ENCODE measurements at regions not wholly inside any gene's neighbourhood (a gene's known extent, or its start where the extent isn't known, plus 50 kb on each side); places are given as distances from the start of the nearest gene placed in this dataset.

GRCh38 chr13:31947105-31947504 lies 84.5 kb upstream of the FRY start:
- H3K27ac Mint-ChIP-seq = no peak overlapping the region
- peaks cover 25% of the 10 kb centered on the region for H3K4me1 Mint-ChIP-seq

GRCh38 chr13:31947506-31947905 lies 84.1 kb upstream of the FRY start:
- no peak for DNase-seq
- peaks cover 11% of the 10 kb centered on the region for H3K27me3 Mint-ChIP-seq (ENCODE audit: low read depth, poor library complexity)
- no peak for TF ChIP-seq CTCF (IDR thresholded peaks at IDR 0.05)
- no peak overlapping the region for H3K27ac Mint-ChIP-seq
- no peaks in the 10 kb centered on the region for H3K36me3 Mint-ChIP-seq (ENCODE audit: low read depth)
- peaks cover 25% of the 10 kb centered on the region for H3K4me1 Mint-ChIP-seq
- H3K4me3 Mint-ChIP-seq = no peak overlapping the region
- H3K9me3 Mint-ChIP-seq = no peaks in the 10 kb centered on the region

More at GRCh38 chr13:31947105-31947504, 84.5 kb upstream of the FRY start:
- Mint-ChIP-seq H3K27me3 (ENCODE audit: low read depth, poor library complexity) (peaks cover 11% of the 10 kb centered on the region), H3K9me3 (no peaks in the 10 kb centered on the region), H3K4me3 (no peak overlapping the region), H3K36me3 (ENCODE audit: low read depth) (no peaks in the 10 kb centered on the region)
- no peak for TF ChIP-seq CTCF (IDR thresholded peaks at IDR 0.05)
- no peak for DNase-seq

GRCh38 chr13:31949486-31949885 lies 82.1 kb upstream of the FRY start:
- no peak for TF ChIP-seq CTCF (IDR thresholded peaks at IDR 0.05)
- H3K27me3 Mint-ChIP-seq (ENCODE audit: low read depth, poor library complexity) = peaks cover 11% of the 10 kb centered on the region
- no peak for DNase-seq
- H3K36me3 Mint-ChIP-seq (ENCODE audit: low read depth) = no peaks in the 10 kb centered on the region
- H3K9me3 Mint-ChIP-seq = no peaks in the 10 kb centered on the region
- H3K27ac Mint-ChIP-seq = no peak overlapping the region
- peaks cover 25% of the 10 kb centered on the region for H3K4me1 Mint-ChIP-seq
- no peak overlapping the region for H3K4me3 Mint-ChIP-seq

- Mint-ChIP-seq H3K4me1 (peaks cover 25% of the 10 kb centered on the region), H3K27ac (no peak overlapping the region), H3K9me3 (no peaks in the 10 kb centered on the region), H3K4me3 (no peak overlapping the region), H3K36me3 (ENCODE audit: low read depth) (no peaks in the 10 kb centered on the region), H3K27me3 (ENCODE audit: low read depth, poor library complexity) (peaks cover 11% of the 10 kb centered on the region)
- TF ChIP-seq CTCF (IDR thresholded peaks at IDR 0.05) = no peak
- no peak for DNase-seq
These were observed 81.3 kb upstream of the FRY start for GRCh38 chr13:31950111-31950815.

- no peak for TF ChIP-seq CTCF (IDR thresholded peaks at IDR 0.05)
- H3K27ac Mint-ChIP-seq = no peak overlapping the region
- H3K9me3 Mint-ChIP-seq = no peaks in the 10 kb centered on the region
- H3K36me3 Mint-ChIP-seq (ENCODE audit: low read depth) = no peaks in the 10 kb centered on the region
- H3K4me1 Mint-ChIP-seq = peaks cover 18% of the 10 kb centered on the region
- no peak for DNase-seq
- no peak overlapping the region for H3K4me3 Mint-ChIP-seq
- peaks cover 11% of the 10 kb centered on the region for H3K27me3 Mint-ChIP-seq (ENCODE audit: low read depth, poor library complexity)
These were observed 80.3 kb upstream of the FRY start for GRCh38 chr13:31951215-31951678.

Data from nephron progenitor cell (in vitro differentiated cells).